ENCODE measurements at regions not wholly inside any gene's neighbourhood (a gene's known extent, or its start where the extent isn't known, plus 50 kb on each side); places are given as distances from the start of the nearest gene placed in this dataset.

- TF ChIP-seq EZH2phosphoT487 (IDR thresholded peaks at IDR 0.05; ENCODE audit: borderline replicate concordance) = no peak
- TF ChIP-seq, protein P1, sequence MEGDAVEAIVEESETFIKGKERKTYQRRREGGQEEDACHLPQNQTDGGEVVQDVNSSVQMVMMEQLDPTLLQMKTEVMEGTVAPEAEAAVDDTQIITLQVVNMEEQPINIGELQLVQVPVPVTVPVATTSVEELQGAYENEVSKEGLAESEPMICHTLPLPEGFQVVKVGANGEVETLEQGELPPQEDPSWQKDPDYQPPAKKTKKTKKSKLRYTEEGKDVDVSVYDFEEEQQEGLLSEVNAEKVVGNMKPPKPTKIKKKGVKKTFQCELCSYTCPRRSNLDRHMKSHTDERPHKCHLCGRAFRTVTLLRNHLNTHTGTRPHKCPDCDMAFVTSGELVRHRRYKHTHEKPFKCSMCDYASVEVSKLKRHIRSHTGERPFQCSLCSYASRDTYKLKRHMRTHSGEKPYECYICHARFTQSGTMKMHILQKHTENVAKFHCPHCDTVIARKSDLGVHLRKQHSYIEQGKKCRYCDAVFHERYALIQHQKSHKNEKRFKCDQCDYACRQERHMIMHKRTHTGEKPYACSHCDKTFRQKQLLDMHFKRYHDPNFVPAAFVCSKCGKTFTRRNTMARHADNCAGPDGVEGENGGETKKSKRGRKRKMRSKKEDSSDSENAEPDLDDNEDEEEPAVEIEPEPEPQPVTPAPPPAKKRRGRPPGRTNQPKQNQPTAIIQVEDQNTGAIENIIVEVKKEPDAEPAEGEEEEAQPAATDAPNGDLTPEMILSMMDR (conservative IDR thresholded peaks at IDR 0.05; ENCODE audit: low read length) = no peak
Observed at GRCh38 chr2:228594012-228594411, 412.5 kb upstream of the SPHKAP start.

Measured in Loucy (cell line).